ENCODE measurements at regions not wholly inside any gene's neighbourhood (a gene's known extent, or its start where the extent isn't known, plus 50 kb on each side); places are given as distances from the start of the nearest gene placed in this dataset.

- no peak for TF ChIP-seq CTCF (IDR thresholded peaks at IDR 0.05)
- no peak for TF ChIP-seq POLR2A (IDR thresholded peaks at IDR 0.05)
Measured at GRCh38 chr7:25305831-25306230, 77.5 kb upstream of the NPVF start.
